K562 (cell line): ENCODE measurements at regions not wholly inside any gene's neighbourhood (a gene's known extent, or its start where the extent isn't known, plus 50 kb on each side); places are given as distances from the start of the nearest gene placed in this dataset.

Experiments
- BCOR ChIP-seq: fragments of 450-650 bp; IDR thresholded peaks from 2 replicates; pipeline ENCODE4 v1.6.1; 2016
- CBFB ChIP-seq: sonication (generic); formaldehyde crosslinking; IDR thresholded peaks from 2 replicates; pipeline ENCODE4 v1.4.0; 2020; ENCODE audit warnings: mild to moderate bottlenecking, missing genetic modification reagents
- KLF1 ChIP-seq: fragments of 450-650 bp; IDR thresholded peaks from 2 replicates; pipeline ENCODE4 v1.6.1; 2016; ENCODE audit warnings: missing genetic modification characterization, missing compliant biosample characterization
- KLF16 ChIP-seq: IDR thresholded peaks from 2 replicates; pipeline ENCODE4 v1.6.1; 2016; ENCODE audit warnings: antibody characterized with exemption
- NCOA6 ChIP-seq: fragments of 450-650 bp; IDR thresholded peaks from 2 replicates; pipeline ENCODE4 v1.6.1; 2017; ENCODE audit warnings: mild to moderate bottlenecking
- RCOR1 ChIP-seq, 2 experiments: IDR thresholded peaks; 2 replicates each; pipeline ENCODE4 v1.6.1; 2012; ENCODE audit warnings: low read depth in 2 of 2, low read length in 2 of 2, borderline replicate concordance in 1 of 2, improper control_type of control experiment in 1 of 2
- ZEB2 ChIP-seq: fragments of 450-650 bp; IDR thresholded peaks from 2 replicates; pipeline ENCODE4 v1.6.1; 2016
- ZNF165 ChIP-seq: fragments of 250-450 bp; sonication (Bioruptor Pico); IDR thresholded peaks from 2 replicates; pipeline ENCODE4 v1.4.0; 2020; ENCODE audit warnings: borderline replicate concordance
- TF ChIP-seq, protein P1 (sequence below): IDR thresholded peaks from 3 replicates; pipeline ENCODE4 v1.6.1; 2011; ENCODE audit warnings: borderline replicate concordance, mild to moderate bottlenecking; ENCODE audit not compliant: insufficient read length, insufficient read depth
- TF ChIP-seq, protein P2 (sequence below): fragments of 450-650 bp; formaldehyde crosslinking; IDR thresholded peaks from 2 replicates; pipeline ENCODE4 v1.4.0; 2020; ENCODE audit warnings: mild to moderate bottlenecking, moderate library complexity
- TF ChIP-seq, protein P3 (sequence below): sonication (generic); IDR thresholded peaks from 2 replicates; pipeline ENCODE4 v1.6.1; 2016

GRCh38 chr17:13334374-13334773 is 267.4 kb downstream of the HS3ST3A1 start (continued):
- TF ChIP-seq ZEB2 = no peak
- TF ChIP-seq KLF1 (tag) = no peak
- TF ChIP-seq, protein P1, sequence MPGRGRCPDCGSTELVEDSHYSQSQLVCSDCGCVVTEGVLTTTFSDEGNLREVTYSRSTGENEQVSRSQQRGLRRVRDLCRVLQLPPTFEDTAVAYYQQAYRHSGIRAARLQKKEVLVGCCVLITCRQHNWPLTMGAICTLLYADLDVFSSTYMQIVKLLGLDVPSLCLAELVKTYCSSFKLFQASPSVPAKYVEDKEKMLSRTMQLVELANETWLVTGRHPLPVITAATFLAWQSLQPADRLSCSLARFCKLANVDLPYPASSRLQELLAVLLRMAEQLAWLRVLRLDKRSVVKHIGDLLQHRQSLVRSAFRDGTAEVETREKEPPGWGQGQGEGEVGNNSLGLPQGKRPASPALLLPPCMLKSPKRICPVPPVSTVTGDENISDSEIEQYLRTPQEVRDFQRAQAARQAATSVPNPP = no peak
- peak in 1 of 2 experiments; percentile 86; a peak in 2 of 4 replicates for TF ChIP-seq RCOR1 (IDR thresholded peaks at IDR 0.05; ENCODE audit: borderline replicate concordance in 1 of 2, low read depth in 2 of 2, low read length in 2 of 2)
- TF ChIP-seq ZNF165 (CRISPR knock-in tag) = no peak
- TF ChIP-seq BCOR = no peak
- no peak for TF ChIP-seq CBFB
- TF ChIP-seq KLF16 = peak; percentile 32; the same call in 1 of the 2 replicates
- TF ChIP-seq, protein P2, sequence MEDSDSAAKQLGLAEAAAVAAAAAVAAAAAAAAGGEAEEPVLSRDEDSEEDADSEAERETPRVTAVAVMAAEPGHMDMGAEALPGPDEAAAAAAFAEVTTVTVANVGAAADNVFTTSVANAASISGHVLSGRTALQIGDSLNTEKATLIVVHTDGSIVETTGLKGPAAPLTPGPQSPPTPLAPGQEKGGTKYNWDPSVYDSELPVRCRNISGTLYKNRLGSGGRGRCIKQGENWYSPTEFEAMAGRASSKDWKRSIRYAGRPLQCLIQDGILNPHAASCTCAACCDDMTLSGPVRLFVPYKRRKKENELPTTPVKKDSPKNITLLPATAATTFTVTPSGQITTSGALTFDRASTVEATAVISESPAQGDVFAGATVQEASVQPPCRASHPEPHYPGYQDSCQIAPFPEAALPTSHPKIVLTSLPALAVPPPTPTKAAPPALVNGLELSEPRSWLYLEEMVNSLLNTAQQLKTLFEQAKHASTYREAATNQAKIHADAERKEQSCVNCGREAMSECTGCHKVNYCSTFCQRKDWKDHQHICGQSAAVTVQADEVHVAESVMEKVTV (CRISPR knock-in tag) = no peak
- TF ChIP-seq, protein P3, sequence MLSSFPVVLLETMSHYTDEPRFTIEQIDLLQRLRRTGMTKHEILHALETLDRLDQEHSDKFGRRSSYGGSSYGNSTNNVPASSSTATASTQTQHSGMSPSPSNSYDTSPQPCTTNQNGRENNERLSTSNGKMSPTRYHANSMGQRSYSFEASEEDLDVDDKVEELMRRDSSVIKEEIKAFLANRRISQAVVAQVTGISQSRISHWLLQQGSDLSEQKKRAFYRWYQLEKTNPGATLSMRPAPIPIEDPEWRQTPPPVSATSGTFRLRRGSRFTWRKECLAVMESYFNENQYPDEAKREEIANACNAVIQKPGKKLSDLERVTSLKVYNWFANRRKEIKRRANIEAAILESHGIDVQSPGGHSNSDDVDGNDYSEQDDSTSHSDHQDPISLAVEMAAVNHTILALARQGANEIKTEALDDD = peak; percentile 71
- no peak for TF ChIP-seq NCOA6
